DOHH2 (cell line): ENCODE measurements at regions not wholly inside any gene's neighbourhood (a gene's known extent, or its start where the extent isn't known, plus 50 kb on each side); places are given as distances from the start of the nearest gene placed in this dataset.
A peak's percentile ranks its signal among the peaks of the same experiment; 100 is the strongest.

Experiments
- H3F3A ChIP-seq: fragments of 200-600 bp; sonication (generic), shearing (Covaris generic); 2 replicates; pipeline ENCODE4 v1.6.0; 2016; ENCODE audit warnings: antibody characterized with exemption, mild to moderate bottlenecking; ENCODE audit not compliant: control insufficient read depth, insufficient read depth
- H3K27ac ChIP-seq: fragments of 200-600 bp; sonication (generic); 2 replicates; pipeline ENCODE4 v1.5.1; 2014; ENCODE audit warnings: low read depth, mild to moderate bottlenecking, low read length, moderate library complexity
- H3K27me3 ChIP-seq: fragments of 200-600 bp; sonication (generic); 2 replicates; pipeline ENCODE4 v1.6.1; 2014; ENCODE audit warnings: mild to moderate bottlenecking, low read length, mixed read lengths; ENCODE audit not compliant: control insufficient read depth
- H3K36me3 ChIP-seq: fragments of 200-600 bp; sonication (generic); 2 replicates; pipeline ENCODE4 v1.6.1; 2014; ENCODE audit warnings: mild to moderate bottlenecking, low read length, moderate library complexity, mixed read lengths; ENCODE audit not compliant: control insufficient read depth
- H3K4me1 ChIP-seq: fragments of 200-600 bp; sonication (generic); 2 replicates; pipeline ENCODE4 v1.6.1; 2014; ENCODE audit warnings: mild to moderate bottlenecking, low read length, mixed read lengths; ENCODE audit not compliant: control insufficient read depth
- H3K4me2 ChIP-seq: fragments of 200-600 bp; sonication (generic); 2 replicates; pipeline ENCODE4 v1.6.0; 2014; ENCODE audit warnings: mild to moderate bottlenecking, low read length, moderate library complexity
- H3K4me3 ChIP-seq: fragments of 200-600 bp; sonication (generic); 2 replicates; pipeline ENCODE4 v1.5.1; 2014; ENCODE audit warnings: mild to moderate bottlenecking, low read length, mixed read lengths
- H3K79me2 ChIP-seq: fragments of 200-600 bp; sonication (generic); 2 replicates; pipeline ENCODE4 v1.6.1; 2014; ENCODE audit warnings: mild to moderate bottlenecking, low read length, mixed read lengths; ENCODE audit not compliant: control insufficient read depth
- H3K9me2 ChIP-seq: fragments of 200-600 bp; sonication (generic); replicated peaks from 2 replicates; pipeline ENCODE4 v1.6.1; 2014; ENCODE audit warnings: mild to moderate bottlenecking, low read length, mixed read lengths; ENCODE audit not compliant: control insufficient read depth
- H3K9me3 ChIP-seq: fragments of 200-600 bp; sonication (generic); 2 replicates; pipeline ENCODE4 v1.6.1; 2014; ENCODE audit warnings: antibody characterized with exemption, low read length, mixed read lengths; ENCODE audit not compliant: control insufficient read depth, insufficient read depth
- H4K20me1 ChIP-seq: fragments of 200-600 bp; sonication (generic); 2 replicates; pipeline ENCODE4 v1.6.0; 2014; ENCODE audit warnings: low read depth, mild to moderate bottlenecking, antibody characterized with exemption, low read length, moderate library complexity; ENCODE audit not compliant: control insufficient read depth, insufficient read depth
- CTCF ChIP-seq: fragments of 200-600 bp; sonication (generic); IDR thresholded peaks from one replicate; pipeline ENCODE4 v1.5.1; 2014; ENCODE audit warnings: antibody characterized with exemption, mild to moderate bottlenecking, low read depth, low read length; ENCODE audit not compliant: poor library complexity, severe bottlenecking
- EZH2phosphoT487 ChIP-seq: fragments of 200-600 bp; sonication (generic); IDR thresholded peaks from 2 replicates; pipeline ENCODE4 v1.6.1; 2017; ENCODE audit warnings: borderline replicate concordance, mild to moderate bottlenecking, antibody characterized with exemption, low read length, moderate library complexity, mixed read lengths

GRCh38 chr1:31505911-31506497 is 70.3 kb upstream of the TINAGL1 start:
- H3K4me3 ChIP-seq = 0 out of 2 replicates have a peak overlapping the region, but pooled peaks have one; percentile 14
- H3K4me2 ChIP-seq = peak overlapping the region; percentile 44
- no peaks in the 10 kb centered on the region for H4K20me1 ChIP-seq
- peak overlapping the region; percentile 39 for H3K27ac ChIP-seq
- no peaks in the 10 kb centered on the region for H3K79me2 ChIP-seq
- H3K9me3 ChIP-seq = no peaks in the 10 kb centered on the region
- peaks cover 43% of the 10 kb centered on the region for H3K4me1 ChIP-seq
- TF ChIP-seq CTCF (no peak), EZH2phosphoT487 (no peak)
- no peaks in the 10 kb centered on the region for H3K27me3 ChIP-seq
- H3K9me2 ChIP-seq = no peaks in the 10 kb centered on the region
- no peaks in the 10 kb centered on the region for H3F3A ChIP-seq
- no peaks in the 10 kb centered on the region for H3K36me3 ChIP-seq

GRCh38 chr1:31507221-31507620 is 69.1 kb upstream of the TINAGL1 start:
- Histone ChIP-seq H3K4me3 (no peak overlapping the region), H3K4me2 (no peak overlapping the region), H4K20me1 (no peaks in the 10 kb centered on the region), H3K9me3 (no peaks in the 10 kb centered on the region), H3K27me3 (no peaks in the 10 kb centered on the region), H3K36me3 (no peaks in the 10 kb centered on the region), H3F3A (no peaks in the 10 kb centered on the region), H3K4me1 (peaks cover 43% of the 10 kb centered on the region), H3K27ac (no peak overlapping the region), H3K9me2 (no peaks in the 10 kb centered on the region), H3K79me2 (no peaks in the 10 kb centered on the region)
- TF ChIP-seq CTCF (no peak), EZH2phosphoT487 (no peak)

GRCh38 chr1:31507676-31508530 is 68.4 kb upstream of the TINAGL1 start:
- Histone ChIP-seq H3K4me3 (no peak overlapping the region), H3K9me3 (peaks cover 3% of the 10 kb centered on the region; the same call in 1 of the 2 replicates), H4K20me1 (no peaks in the 10 kb centered on the region), H3K27ac (no peak overlapping the region), H3F3A (no peaks in the 10 kb centered on the region), H3K79me2 (no peaks in the 10 kb centered on the region), H3K27me3 (no peaks in the 10 kb centered on the region), H3K4me2 (no peak overlapping the region), H3K4me1 (peaks cover 43% of the 10 kb centered on the region), H3K9me2 (no peaks in the 10 kb centered on the region), H3K36me3 (no peaks in the 10 kb centered on the region)
- TF ChIP-seq EZH2phosphoT487 (no peak), CTCF (no peak)
